Loucy (cell line): ENCODE measurements at regions not wholly inside any gene's neighbourhood (a gene's known extent, or its start where the extent isn't known, plus 50 kb on each side); places are given as distances from the start of the nearest gene placed in this dataset.
"Not testable (repeated sequence)": the region's sequence is repeated elsewhere in the genome, so short reads cannot be mapped to it uniquely, and the experiment has no call there.

ENCODE experiments used
- H2AFZ ChIP-seq: fragments of 200-600 bp; sonication (generic); 2 replicates; pipeline ENCODE4 v1.6.0; 2016; ENCODE audit warnings: antibody characterized with exemption, mild to moderate bottlenecking, low read length, moderate library complexity
- H3F3A ChIP-seq: fragments of 200-600 bp; 2 replicates; pipeline ENCODE4 v1.6.0; 2016; ENCODE audit warnings: antibody characterized with exemption, low read depth, mild to moderate bottlenecking
- H3K27me3 ChIP-seq: fragments of 200-600 bp; sonication (generic); 2 replicates; pipeline ENCODE4 v1.6.1; 2014; ENCODE audit warnings: low read length, mild to moderate bottlenecking; ENCODE audit not compliant: insufficient read depth, poor library complexity, severe bottlenecking
- H3K36me3 ChIP-seq: fragments of 200-600 bp; sonication (generic); 2 replicates; pipeline ENCODE4 v1.6.1; 2016; ENCODE audit warnings: low read length; ENCODE audit not compliant: insufficient read depth
- H3K4me1 ChIP-seq: fragments of 200-600 bp; sonication (generic); 2 replicates; pipeline ENCODE4 v1.5.1; 2014; ENCODE audit warnings: low read length, mild to moderate bottlenecking; ENCODE audit not compliant: insufficient read depth, poor library complexity, severe bottlenecking
- H3K4me2 ChIP-seq: fragments of 200-600 bp; sonication (generic); 2 replicates; pipeline ENCODE4 v1.6.0; 2014; ENCODE audit warnings: antibody characterized with exemption, low read length, low read depth, mild to moderate bottlenecking; ENCODE audit not compliant: poor library complexity, severe bottlenecking
- H3K4me3 ChIP-seq: fragments of 200-600 bp; sonication (generic); 2 replicates; pipeline ENCODE4 v1.5.1; 2014; ENCODE audit warnings: low read length, mild to moderate bottlenecking, mixed read lengths; ENCODE audit not compliant: poor library complexity, severe bottlenecking
- H3K79me2 ChIP-seq: fragments of 200-600 bp; sonication (generic); 2 replicates; pipeline ENCODE4 v1.6.1; 2014; ENCODE audit warnings: low read length; ENCODE audit not compliant: insufficient read depth
- H3K9ac ChIP-seq: fragments of 200-600 bp; sonication (generic); 2 replicates; pipeline ENCODE4 v1.6.0; 2014; ENCODE audit warnings: mild to moderate bottlenecking, low read depth, low read length, moderate library complexity; ENCODE audit not compliant: poor library complexity, severe bottlenecking
- H3K9me2 ChIP-seq: fragments of 200-600 bp; sonication (generic); replicated peaks from 2 replicates; pipeline ENCODE4 v1.6.1; 2016; ENCODE audit warnings: low read depth, low read length, mixed read lengths
- H3K9me3 ChIP-seq: fragments of 200-600 bp; sonication (generic); 2 replicates; pipeline ENCODE4 v1.6.1; 2014; ENCODE audit warnings: mild to moderate bottlenecking, antibody characterized with exemption, low read length, low read depth; ENCODE audit not compliant: insufficient read depth
- H4K20me1 ChIP-seq: fragments of 200-600 bp; sonication (generic); 2 replicates; pipeline ENCODE4 v1.6.0; 2014; ENCODE audit warnings: antibody characterized with exemption, low read length, mild to moderate bottlenecking; ENCODE audit not compliant: insufficient read depth, poor library complexity, severe bottlenecking
- CTCF ChIP-seq: fragments of 200-600 bp; sonication (generic); conservative IDR thresholded peaks from 2 replicates; pipeline ENCODE4 v1.5.1; 2014; ENCODE audit warnings: mild to moderate bottlenecking, antibody characterized with exemption, low read length
- EZH2phosphoT487 ChIP-seq: fragments of 200-600 bp; IDR thresholded peaks from 2 replicates; pipeline ENCODE4 v1.6.1; 2018; ENCODE audit warnings: antibody characterized with exemption, mild to moderate bottlenecking, moderate library complexity, borderline replicate concordance

- no peak overlapping the region for H2AFZ ChIP-seq
- TF ChIP-seq EZH2phosphoT487 (no peak), CTCF (no peak)
- peaks cover 7% of the 10 kb centered on the region; the same call in 1 of the 2 replicates for H3K9me3 ChIP-seq
- H3K79me2 ChIP-seq: no peaks in the 10 kb centered on the region
- H3F3A ChIP-seq: no peaks in the 10 kb centered on the region
- H3K4me1 ChIP-seq: peaks cover 18% of the 10 kb centered on the region
- H4K20me1 ChIP-seq: no peaks in the 10 kb centered on the region
- no peak overlapping the region for H3K9ac ChIP-seq
- H3K9me2 ChIP-seq: no peaks in the 10 kb centered on the region
- H3K27me3 ChIP-seq: no peaks in the 10 kb centered on the region
- H3K4me2 ChIP-seq: no peak overlapping the region
- H3K4me3 ChIP-seq: no peak overlapping the region
- H3K36me3 ChIP-seq: no peaks in the 10 kb centered on the region
Measured at GRCh38 chr5:53792338-53792737, 231.9 kb downstream of the NDUFS4 start.

- not testable (repeated sequence) for H3K4me2 ChIP-seq, H3K27me3 ChIP-seq, H3F3A ChIP-seq, H3K79me2 ChIP-seq, H3K9me3 ChIP-seq, H3K9ac ChIP-seq, H3K9me2 ChIP-seq, H2AFZ ChIP-seq, H3K36me3 ChIP-seq, H4K20me1 ChIP-seq, H3K4me3 ChIP-seq
- H3K4me1 ChIP-seq: peaks cover 14% of the 10 kb centered on the region
Measured at GRCh38 chr5:53799644-53800043, 239.2 kb downstream of the NDUFS4 start.

GRCh38 chr5:53808392-53808791 is 248.0 kb downstream of the NDUFS4 start:
- H3K4me2 ChIP-seq, H3K27me3 ChIP-seq: not testable (repeated sequence)

GRCh38 chr5:53814819-53815218 is 254.4 kb downstream of the NDUFS4 start:
- Histone ChIP-seq H2AFZ (no peak overlapping the region), H3K9ac (no peak overlapping the region), H3K4me2 (no peak overlapping the region), H3K9me3 (no peaks in the 10 kb centered on the region), H4K20me1 (no peaks in the 10 kb centered on the region), H3K27me3 (no peaks in the 10 kb centered on the region), H3K4me1 (peaks cover 4% of the 10 kb centered on the region), H3K36me3 (no peaks in the 10 kb centered on the region), H3F3A (no peaks in the 10 kb centered on the region), H3K4me3 (no peak overlapping the region), H3K9me2 (no peaks in the 10 kb centered on the region), H3K79me2 (no peaks in the 10 kb centered on the region)
- TF ChIP-seq CTCF: no peak
- no peak for TF ChIP-seq EZH2phosphoT487

More at GRCh38 chr5:53808392-53808791, 248.0 kb downstream of the NDUFS4 start:
- not testable (repeated sequence) for H3K9me3 ChIP-seq, H3K9me2 ChIP-seq, H3K9ac ChIP-seq, H3K36me3 ChIP-seq, H2AFZ ChIP-seq, H3K79me2 ChIP-seq, H3F3A ChIP-seq, H3K4me3 ChIP-seq, H3K4me1 ChIP-seq, H4K20me1 ChIP-seq
